ENCODE measurements at regions not wholly inside any gene's neighbourhood (a gene's known extent, or its start where the extent isn't known, plus 50 kb on each side); places are given as distances from the start of the nearest gene placed in this dataset.

DNA sequence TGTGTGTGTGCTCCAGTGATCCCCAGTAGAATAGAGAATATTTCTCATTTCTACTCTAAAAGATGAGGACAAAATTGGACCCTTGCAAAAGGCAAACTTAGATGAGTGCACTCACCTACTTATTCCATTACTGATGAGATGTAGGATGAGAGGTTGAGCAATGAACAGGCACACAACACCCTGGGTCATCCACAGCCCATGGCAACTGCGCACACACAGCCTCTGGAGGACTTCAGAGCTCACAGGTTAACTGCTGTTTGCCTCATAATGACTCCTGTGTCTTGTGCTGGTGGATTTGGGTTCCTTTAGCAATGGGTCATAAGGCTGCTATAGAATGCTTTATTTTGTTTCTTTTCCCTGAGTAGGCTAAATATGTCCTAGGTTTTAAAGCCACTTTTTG, 103.6 kb upstream of the TNFAIP3 start:
- no peak for DNase-seq

DNA sequence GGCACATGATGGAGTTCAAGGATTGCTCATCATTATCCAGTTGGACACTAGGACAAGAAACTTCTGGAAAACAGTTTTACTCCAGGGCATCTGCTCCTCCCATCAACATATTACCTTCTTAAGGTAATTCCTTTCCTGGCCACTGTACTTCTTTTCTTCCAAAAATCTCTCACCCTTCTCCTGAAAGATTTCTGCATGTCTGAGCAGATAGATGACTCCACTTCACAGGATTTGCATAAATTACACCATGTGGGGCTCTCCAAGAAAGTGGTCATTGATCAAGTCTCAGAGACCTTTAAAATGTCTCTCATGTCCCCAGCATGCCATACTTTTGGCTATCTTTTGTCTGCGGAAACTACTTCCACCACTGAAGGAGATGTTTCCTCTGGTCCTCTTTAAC, 103.2 kb upstream of the TNFAIP3 start:
- no peak for DNase-seq

DNA sequence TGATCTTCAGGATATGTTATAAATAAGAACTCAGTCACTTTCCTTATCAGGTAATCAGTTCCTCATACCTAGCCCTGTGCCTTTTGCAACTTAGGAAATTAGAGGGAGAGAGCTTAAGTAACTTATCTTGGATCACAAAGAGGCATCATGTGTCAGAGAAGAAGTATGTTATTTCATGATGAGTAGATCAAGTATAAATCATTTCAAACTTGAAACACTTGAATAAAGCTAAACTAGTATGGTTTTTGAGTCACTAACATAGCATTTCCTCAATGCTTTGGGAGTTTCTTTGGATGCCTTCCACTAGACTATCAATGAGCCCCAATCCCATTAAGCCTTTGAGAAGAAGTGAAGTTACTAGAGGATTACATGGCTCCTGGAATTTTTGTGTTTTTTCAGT, 102.6 kb upstream of the TNFAIP3 start:
- no peak for DNase-seq

DNA sequence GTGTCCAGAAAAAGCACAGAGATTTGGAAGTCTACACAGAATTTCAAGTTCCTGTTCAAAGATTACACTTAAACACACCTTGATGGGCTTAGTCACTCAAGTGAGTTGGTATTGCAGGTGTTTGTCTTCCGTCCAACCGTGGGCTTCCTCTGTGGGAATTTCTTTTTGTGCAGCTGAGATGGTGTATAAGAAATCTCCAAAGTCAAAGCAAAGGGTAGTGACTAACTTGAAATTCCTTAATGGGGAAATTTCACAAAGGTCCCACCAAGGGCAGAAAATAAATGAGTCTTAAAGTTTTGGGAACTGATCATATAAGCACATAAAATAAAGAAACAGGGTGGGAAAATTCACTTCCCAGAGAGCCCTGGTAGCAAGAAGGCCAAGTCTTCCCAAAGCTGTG, 102.0 kb upstream of the TNFAIP3 start:
- DNase-seq: no peak

DNA sequence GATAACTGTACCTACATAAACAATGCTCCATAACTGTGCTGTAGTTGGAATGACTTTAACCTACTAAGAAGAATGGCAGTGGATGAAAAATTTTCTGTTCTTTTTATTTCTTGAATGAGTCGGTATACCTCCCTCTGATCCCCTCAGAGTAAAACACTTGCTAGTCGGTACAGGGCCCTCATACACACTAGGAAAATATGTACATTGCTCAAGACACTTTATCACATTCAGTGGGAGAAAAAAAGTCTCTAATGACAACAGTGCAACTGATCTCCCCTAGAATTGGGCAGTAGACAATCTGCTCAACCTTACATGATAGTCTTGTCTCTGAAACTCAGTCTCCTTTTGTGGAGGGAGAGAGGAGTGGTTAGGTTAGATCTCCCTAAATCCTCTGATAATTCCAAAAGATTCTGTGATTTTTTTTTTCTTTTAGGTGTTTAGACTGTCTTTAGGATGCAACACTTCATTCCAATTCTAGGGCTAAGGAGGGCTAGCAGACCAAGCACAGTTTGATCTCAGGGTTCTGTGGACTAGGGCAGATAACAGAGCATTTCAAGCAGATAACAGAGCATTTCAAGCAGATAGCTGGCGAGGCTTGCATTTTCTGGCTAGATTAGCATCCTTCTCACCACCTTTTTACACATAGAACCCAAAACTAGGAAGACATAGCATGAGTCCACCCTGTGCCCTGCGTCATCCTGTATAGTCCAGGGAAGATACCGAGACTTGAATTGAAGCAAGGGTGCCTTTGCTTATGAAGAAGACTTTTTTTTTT, 100.3 kb upstream of the TNFAIP3 start:
- no peak for DNase-seq

DNA sequence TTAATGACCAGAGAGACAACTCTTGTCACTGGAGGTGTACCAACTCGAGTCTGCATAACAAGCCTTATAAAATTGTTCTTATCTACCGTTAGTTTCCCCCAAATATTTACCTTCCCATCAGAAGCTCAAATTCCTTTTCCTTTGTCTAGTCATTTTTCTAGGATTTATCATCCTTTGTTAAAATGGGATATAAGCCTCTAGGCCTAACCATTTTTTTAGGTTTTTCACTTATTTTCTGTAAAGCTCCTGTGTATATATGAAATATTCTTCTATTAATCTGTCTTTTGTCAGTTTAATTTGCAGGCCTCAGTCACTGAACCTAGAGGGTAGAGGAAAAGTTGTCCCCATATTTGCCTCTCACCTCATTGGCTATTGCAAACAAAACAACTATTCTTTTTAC, 99.6 kb upstream of the TNFAIP3 start:
- no peak for DNase-seq

DNA sequence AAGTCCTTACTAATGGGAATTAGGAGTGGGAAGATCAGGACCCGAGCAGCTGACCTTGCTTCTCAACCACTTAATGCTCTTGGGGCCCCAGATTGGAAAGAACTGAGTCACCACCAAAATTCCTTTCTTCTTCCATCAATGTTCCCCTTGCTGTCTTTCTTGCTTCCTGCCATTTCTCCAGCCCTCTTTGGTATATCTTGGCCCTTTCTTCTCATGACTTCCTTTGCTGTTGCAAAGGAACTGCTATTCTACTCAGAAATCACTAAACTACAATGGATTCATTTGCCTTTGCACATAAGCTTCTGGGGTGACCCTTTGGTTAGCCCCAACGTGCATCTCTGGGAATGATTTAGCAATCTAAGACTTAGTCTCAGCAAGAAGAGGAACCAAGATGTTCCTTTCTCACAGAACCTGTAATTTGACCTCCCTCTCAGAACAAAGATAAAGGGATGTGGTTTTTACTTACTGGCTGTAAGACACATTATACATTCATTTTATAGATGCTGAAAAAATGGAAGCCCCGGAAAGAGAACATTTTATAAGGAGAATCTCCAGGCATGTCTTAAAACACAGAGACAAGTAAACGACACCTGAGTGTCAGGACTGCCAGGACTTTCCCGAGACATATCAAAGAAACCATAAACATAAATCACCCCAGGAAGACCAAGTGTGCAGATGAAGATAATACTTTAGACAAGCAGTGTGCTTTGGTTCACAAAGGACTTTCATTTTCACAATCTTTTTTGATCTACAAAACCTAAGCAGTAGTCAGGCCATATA, 99.0 kb upstream of the TNFAIP3 start:
- DNase-seq: no peak

DNA sequence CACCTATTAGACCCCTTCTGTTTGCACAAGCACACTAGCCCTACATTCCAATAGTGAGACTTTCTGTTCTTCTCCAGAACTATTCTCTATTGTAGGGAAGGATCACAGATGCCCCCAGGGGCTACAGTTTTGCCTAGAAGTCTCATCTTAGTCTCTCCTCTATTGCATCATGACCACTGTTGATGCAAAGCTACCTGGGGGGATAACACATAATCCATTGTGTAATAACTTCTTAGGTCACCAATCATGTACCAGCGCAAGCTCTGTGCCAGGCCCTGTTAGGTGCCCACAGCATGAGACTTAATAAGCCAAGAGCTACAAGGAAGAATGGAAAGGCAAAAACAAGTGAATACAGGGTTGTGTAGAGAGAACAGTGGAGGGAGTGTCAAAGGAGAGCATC, 98.1 kb upstream of the TNFAIP3 start:
- DNase-seq: no peak

DNA sequence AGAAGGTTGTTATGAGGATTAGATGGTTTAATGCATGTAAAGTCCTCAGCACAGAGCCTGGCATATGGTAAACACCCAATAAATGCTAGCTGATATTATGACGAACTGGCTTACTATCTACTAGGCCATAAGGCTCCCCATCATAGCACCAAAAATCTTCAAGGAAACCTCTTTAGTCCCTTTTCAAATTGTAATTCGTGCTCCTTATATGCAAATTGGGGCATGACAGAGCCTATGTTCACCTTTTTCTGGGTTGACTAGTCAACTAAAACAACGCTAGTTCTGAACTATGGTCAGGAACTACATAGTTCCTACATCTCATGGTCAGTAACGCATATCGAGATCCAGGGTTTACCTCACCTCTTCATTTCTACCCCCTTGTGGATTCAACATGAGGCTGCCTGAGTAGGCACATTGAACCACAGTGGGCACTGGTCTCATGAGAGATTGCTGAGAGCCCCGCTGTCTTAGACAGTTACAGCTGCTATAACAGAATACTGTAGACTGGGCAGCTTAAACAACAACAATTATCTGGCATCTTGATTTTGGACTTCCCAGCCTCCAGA, 97.2 kb upstream of the TNFAIP3 start:
- no peak for DNase-seq

DNA sequence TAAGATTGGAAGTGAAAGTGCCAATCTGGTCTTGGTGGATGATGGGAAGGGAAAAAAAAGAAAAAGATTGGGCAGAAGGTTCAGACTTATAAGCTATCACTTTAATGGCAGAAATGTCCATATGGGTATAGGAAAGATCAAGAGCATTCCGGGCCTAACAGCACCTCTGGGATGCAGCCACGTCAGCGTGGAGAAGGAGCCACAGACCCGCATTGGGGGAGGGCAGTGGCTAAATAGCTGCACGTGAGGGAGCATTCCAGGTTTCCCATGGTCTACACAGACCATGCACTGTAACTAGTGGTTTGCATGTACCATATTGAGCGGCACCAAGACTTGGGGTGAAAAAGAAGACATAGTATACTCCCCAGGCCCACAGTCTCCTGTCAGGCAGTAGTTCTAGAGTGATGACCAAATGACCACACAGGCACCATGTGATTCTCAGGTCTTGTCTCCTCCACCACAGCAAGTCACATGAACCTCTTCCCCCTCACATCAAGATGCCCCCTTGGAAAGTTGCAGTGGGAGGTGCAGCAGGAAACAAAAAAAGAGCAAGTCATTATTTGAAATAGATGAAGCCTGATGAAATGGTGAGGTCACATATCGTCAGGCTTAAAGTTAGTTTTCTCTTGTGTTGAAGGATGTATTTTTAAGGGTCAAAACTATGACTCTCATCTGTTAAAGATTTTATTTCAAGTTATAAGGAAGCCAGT, 94.4 kb upstream of the TNFAIP3 start:
- DNase-seq: no peak

DNA sequence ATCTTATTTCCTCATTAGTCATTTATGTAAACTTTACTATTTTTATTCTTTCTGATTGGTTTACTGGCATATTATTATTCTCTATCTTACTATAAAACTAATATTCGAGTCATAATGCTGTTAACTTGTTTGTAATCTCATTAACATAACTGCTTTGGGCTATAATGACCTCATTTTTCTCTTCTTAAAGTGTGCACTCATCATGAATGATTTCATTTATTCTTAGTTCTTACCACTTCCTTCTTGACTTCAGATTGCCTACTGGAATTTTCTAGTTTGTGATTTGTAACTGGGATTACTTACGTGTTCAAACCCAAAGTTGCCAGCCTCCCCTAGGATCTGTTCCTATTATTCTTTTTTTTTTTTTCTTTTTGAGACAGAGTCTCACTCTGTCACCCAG, 91.8 kb upstream of the TNFAIP3 start:
- DNase-seq: no peak

DNA sequence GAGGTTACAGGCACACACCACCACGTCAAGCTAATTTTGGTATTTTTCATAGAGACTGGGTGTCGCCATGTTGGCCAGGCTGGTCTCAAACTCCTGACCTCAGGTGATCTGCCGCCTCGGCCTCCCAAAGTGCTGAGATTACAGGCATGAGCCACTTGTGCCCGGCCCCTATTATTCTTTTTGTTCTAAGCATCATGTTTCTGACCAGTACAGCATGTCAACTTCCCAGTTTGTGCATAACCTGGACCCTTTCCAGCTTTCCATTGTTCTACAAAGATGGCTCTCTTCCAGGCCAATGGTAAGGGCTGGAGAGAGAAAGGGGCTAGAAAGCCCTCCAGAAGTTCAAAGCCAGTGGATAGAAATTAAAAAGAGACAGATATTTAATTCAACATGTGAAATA, 91.3 kb upstream of the TNFAIP3 start:
- DNase-seq: no peak

DNA sequence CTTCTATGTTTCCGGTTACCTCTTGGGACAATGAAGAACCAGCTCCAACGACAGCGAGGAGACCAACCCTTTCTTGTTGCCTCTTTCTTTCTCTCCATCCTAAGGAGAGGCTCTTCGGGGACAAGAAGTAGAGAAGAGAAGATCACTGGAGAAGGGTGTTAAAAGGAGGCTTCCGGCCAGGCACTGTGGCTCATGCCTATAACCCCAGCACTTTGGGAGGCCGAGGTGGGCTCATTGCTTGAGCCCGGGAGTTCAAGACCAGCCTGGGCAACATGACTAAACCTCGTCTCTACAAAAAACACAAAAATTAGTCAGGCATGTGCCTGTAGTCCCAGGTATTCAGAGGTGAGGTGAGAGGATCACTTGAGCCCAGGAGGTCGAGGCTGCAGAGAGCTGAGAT, 90.8 kb upstream of the TNFAIP3 start:
- DNase-seq: no peak

DNA sequence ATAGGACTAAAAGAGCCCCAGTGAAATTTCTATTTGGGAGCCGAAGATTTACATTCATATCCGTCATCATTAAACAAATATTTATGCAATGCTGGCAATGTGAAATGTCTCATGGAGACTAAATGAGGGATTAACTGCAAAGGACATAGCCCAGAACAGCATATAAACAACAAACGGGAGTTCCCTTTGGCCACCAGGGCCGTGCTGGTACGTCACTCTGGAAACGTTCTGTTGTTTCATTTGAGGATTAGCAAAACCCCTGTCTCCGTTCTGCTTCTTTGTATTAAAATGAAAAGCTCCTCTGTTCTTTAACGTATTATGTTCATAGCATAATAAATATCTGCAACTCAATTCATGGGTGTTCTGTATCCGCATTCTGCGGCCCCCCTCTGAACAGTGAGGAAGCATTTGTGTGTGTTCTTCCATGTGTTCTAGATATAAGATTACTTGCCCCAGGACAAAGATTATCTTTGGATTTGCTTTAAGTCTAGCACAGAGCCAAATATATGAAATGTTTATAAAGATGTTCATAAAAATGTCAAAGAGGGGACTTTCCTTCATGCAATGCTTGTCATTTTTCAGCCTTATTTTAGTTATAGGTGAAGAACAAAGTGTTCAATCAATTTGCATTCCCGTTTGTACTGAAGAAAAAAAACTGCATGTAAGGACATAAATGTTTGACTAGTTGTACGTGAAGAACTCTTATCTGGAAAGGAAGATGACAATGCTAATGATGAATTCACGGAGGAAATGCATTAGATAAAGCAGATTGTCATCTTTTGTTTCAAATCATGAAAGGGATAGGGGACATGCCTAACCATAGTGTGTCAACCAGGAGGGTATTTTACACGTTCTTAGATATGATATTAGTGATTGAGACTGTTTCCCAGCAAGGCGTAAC, 90.0 kb upstream of the TNFAIP3 start:
- DNase-seq: no peak

DNA sequence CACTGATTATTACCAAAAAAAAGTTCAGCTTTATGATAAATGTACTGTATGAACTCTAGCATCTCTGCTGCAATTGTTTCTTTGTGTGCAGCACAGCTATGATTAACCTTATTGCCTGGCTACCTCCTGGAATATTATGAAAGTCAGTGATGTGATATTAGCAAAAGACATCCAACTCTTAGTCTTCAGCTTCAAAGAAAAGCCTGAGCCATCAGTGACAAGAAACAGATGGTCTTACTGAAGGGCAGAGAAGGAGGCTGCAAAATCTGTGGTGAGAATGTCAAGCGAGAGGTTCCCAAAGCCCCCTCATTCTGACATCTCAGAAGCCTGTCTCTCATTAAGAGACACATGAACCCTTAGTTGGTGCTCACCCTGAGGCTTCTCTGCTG, 89.4 kb upstream of the TNFAIP3 start:
- DNase-seq: no peak

DNA sequence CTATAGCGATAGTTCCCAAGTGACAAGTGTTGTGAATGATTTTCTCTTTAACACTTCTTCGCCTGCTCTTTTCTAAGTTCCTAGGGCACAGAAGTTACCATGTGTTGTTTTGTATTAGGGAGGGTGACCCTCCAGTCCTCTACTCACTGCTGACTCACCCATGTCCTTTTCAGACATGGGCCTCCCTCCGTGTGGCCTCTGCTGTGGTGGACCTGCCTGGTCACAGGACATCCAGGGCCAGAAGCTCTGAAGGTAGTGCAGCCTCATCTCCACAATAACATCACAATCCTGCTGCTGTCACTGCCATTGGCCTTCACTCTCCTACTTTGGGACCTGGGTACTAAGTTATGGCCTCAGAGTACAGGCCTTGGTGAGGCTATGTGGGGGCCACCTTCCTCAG, 87.1 kb upstream of the TNFAIP3 start:
- no peak for DNase-seq

DNA sequence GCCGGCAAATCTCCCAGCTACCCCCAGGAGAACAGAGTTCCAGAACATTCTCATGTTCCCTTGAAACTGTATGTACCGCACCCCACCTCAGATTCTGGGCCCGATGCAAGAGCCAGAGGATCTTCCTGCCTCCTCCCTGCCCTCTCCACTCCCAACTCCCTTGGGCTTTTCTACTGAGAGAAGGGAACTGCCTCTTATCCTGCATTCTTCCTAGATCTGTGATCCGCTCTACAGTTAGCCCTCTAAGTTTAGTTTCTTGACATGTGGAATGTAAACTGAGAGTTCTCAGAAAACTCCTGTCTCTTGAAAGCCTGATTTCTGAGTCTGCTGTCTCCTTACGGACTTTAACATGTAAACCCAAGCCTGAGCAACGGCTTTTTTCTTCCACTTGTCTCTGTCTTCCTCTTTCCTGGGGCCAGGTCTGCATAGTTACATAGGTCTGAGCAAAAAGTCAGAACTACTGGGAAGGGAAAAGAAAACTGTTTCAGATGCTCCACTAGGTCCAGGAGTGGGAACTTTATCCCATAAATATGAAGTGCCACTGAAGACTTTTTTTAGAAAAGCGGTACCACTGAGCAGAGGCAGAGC, 86.5 kb upstream of the TNFAIP3 start:
- no peak for DNase-seq

DNA sequence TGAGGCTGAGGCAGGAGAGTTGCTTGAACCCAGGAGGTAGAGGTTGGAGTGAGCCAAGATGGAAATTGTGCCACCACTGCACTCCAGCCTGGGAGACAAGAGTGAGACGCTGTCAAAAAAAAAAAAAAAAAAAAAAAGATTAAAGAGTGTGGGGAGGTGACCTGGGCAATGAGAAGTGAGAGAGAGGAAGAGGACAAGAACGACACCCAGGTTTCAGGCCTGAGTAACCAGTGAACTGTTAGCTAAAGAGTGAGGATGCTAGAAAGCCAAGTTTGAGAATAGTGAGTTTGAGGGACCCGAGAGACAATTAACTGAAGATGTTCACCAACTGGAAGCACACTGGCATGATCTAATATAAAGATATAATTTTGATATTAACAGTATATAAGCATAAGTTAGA, 85.4 kb upstream of the TNFAIP3 start:
- DNase-seq: no peak

DNA sequence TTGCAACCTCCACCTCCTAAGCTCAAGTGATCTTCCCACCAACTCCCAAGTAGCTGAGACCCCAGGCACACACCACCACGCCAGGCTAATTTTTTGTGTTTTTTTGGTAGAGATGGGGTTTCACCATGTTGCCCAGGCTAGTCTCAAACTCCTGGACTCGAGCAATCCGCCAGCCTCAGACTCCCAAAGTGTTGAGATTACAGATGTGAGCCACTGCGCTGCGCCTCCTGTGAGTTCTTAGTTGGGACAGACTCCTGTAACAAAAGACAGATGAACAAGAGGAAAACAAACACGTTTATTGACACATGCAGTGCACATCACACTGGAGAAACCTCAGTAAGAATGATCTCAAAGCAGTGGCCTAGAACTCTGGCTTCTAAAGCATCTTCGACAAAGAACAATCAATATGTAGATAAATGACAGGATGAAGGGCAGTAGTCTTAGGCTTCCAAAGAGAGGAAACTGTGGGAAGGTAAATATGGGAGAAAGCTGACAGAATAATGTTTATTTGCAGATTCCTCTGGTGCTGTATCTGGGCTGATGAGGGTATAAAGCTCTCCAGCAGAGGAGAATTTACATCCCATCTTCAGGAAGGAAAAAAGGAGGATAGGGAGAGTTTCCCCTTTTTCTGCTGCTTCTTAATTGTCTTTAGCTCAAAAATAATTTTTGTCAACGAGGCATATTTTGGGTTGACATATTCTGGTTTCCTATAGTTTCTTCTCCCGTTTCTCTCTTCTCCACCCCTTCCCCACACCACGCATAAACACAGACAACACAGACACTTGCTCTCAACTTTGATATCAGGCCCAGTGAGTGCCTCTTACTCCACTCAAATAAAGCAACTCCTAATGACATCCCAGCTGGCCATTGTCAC, 84.7 kb upstream of the TNFAIP3 start:
- no peak for DNase-seq

DNA sequence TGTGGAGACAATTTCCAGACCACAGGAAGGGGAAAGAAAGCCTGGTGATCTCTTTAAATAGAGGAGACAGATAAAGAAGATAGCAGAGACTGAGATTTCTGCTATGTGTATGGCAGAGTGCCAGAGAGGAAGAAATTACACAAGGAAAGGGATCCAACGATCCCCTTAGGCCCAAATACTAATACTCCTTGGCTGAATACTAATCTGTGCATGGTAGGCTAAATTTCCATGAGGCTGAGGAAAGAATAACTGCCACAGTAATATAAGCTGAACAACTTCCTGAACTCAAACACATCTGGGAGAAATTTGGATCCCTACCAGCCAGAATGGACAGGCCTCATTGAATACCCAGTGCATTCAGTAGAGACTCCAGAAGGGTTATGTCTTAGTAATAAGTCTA, 83.3 kb upstream of the TNFAIP3 start:
- DNase-seq: no peak

DNA sequence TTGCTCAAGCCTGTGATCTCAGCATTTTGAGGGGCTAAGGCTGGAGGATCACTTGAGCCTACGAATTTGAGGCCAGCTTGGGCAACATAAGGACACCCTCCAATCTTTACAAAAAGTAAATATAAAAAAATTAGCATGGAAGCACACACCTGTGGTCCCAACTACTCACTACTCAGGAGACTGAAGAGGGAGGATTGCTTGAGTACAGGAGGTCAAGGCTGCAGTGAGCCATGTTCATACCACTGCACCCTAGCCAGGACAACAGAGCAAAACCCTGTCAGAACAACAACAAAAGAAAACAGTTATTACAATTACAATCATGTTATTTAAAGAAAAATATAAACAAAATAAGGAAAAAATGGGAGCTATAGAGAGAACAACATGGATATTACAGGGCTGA, 82.5 kb upstream of the TNFAIP3 start:
- no peak for DNase-seq
